Activated CD8-positive, alpha-beta T cell treated with anti-CD3 and anti-CD28 coated beads, Interleukin-2, amount 10 ng/mL, durations not matched to agents 7 days and 5 days (primary cell): ENCODE measurements at regions not wholly inside any gene's neighbourhood (a gene's known extent, or its start where the extent isn't known, plus 50 kb on each side); places are given as distances from the start of the nearest gene placed in this dataset.
"Not testable (repeated sequence)": the region's sequence is repeated elsewhere in the genome, so short reads cannot be mapped to it uniquely, and the experiment has no call there.

ENCODE experiments used
- ATAC-seq: fragments of 150-1000 bp; cut with Tn5 transposase; one replicate; pipeline ENCODE4 v1.10.0; 2021; ENCODE audit warnings: moderate library complexity
- CTCF ChIA-PET: fragments of 350-600 bp; sonication (Branson Sonifier 250); formaldehyde crosslinking; loops from one replicate; lab custom pipeline; 2021; ENCODE audit warnings: antibody characterized with exemption; lab: Charles Lee
- POLR2A ChIA-PET: fragments of 350-600 bp; sonication (Branson Sonifier 250); formaldehyde crosslinking; loops from one replicate; lab custom pipeline; 2021; ENCODE audit warnings: antibody characterized with exemption; lab: Charles Lee
- DNase-seq: peaks from one replicate; pipeline ENCODE4 v3.0.0-alpha.2; 2020
- H3K27ac Mint-ChIP-seq: one replicate; pipeline ENCODE4 v1.8.0; 2021; ENCODE audit warnings: mild to moderate bottlenecking, mixed read lengths
- H3K27me3 Mint-ChIP-seq: one replicate; pipeline ENCODE4 v1.8.0; 2021; ENCODE audit warnings: low read depth, mixed read lengths
- H3K36me3 Mint-ChIP-seq: one replicate; pipeline ENCODE4 v1.8.0; 2021; ENCODE audit warnings: low read depth, mixed read lengths
- H3K4me1 Mint-ChIP-seq: one replicate; pipeline ENCODE4 v1.8.0; 2021; ENCODE audit warnings: low read depth, mixed read lengths
- H3K4me3 Mint-ChIP-seq: one replicate; pipeline ENCODE4 v1.8.0; 2021; ENCODE audit warnings: mild to moderate bottlenecking, mixed read lengths
- H3K9me3 Mint-ChIP-seq: one replicate; pipeline ENCODE4 v1.8.0; 2022; ENCODE audit warnings: mixed read lengths; ENCODE audit not compliant: insufficient read depth

DNA sequence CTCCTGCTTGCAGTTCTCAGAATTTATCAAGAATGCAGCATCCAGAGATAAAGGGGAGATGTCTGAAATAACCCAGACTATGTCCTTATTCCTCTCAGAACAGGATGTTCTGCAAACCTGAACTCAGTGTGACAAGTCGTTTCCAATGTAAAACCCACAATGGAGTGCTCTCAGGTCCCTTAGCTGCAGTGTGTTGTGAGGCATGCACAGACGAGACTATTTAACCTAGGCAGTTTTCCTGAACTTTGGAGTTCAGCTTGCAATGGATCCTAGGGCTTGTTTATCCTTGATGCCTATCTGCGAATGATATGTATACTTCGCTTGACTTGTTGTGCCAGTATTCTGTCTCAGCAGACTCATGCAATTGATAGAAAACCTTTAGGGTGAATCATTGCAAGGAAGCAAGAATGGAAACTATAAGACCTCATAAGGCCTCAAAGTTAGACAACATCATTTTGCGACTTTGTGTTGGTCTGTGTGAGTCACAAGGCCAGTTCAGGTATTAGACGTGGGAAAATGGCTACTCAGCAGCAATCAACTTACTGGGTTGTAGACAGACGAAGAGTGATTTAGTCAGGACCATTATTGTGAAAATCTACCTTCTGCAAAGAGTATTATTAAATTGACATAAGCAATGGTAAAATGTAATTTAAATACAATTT is 2439.9 kb upstream of the PCDH20 start:
- POLR2A ChIA-PET: no interaction called here
- peaks cover 4% of the 10 kb centered on the region for H3K9me3 Mint-ChIP-seq
- CTCF ChIA-PET: no interaction called here
- H3K27ac Mint-ChIP-seq: no peak overlapping the region
- no peaks in the 10 kb centered on the region for H3K36me3 Mint-ChIP-seq
- no peaks in the 10 kb centered on the region for H3K4me1 Mint-ChIP-seq
- H3K4me3 Mint-ChIP-seq: no peak overlapping the region
- no peak for ATAC-seq
- H3K27me3 Mint-ChIP-seq: no peaks in the 10 kb centered on the region
- no peak for DNase-seq

- no peaks in the 10 kb centered on the region for H3K36me3 Mint-ChIP-seq
- ATAC-seq (no peak), DNase-seq (no peak)
- ChIA-PET POLR2A (no interaction called here), CTCF (no interaction called here)
- no peaks in the 10 kb centered on the region for H3K4me1 Mint-ChIP-seq
- H3K9me3 Mint-ChIP-seq: peaks cover 4% of the 10 kb centered on the region
- H3K27ac Mint-ChIP-seq: no peak overlapping the region
- no peaks in the 10 kb centered on the region for H3K27me3 Mint-ChIP-seq
- H3K4me3 Mint-ChIP-seq: no peak overlapping the region
Observed at GRCh38 chr13:63853816-63854215, 2438.2 kb upstream of the PCDH20 start.

DNA sequence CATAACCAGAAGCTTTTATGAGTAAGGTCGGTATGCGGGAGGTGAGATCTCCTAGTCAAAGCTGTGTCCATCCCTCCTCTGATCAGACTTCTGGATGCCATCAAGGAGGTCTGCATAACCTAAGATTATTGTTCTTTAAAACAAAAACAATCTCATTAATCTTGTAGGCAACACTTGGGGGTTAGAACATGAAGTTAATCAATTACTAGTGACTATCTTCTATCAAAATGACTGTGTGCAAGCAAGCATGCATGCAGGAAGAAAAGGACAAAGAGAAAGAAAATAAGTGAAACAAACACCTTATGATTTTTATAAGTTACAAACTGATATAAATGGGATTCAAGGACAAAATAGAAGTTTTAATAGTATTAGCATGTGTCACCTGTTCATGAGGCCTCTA is 2435.9 kb upstream of the PCDH20 start:
- ChIA-PET POLR2A (no interaction called here), CTCF (no interaction called here)
- H3K9me3 Mint-ChIP-seq: peaks cover 8% of the 10 kb centered on the region
- no peak overlapping the region for H3K4me3 Mint-ChIP-seq
- no peaks in the 10 kb centered on the region for H3K4me1 Mint-ChIP-seq
- H3K27ac Mint-ChIP-seq: no peak overlapping the region
- H3K27me3 Mint-ChIP-seq: no peaks in the 10 kb centered on the region
- DNase-seq (no peak), ATAC-seq (no peak)
- H3K36me3 Mint-ChIP-seq: no peaks in the 10 kb centered on the region

- Mint-ChIP-seq H3K36me3 (peaks cover 3% of the 10 kb centered on the region), H3K4me1 (no peaks in the 10 kb centered on the region), H3K9me3 (peaks cover 13% of the 10 kb centered on the region), H3K27ac (no peak overlapping the region), H3K4me3 (no peak overlapping the region), H3K27me3 (no peaks in the 10 kb centered on the region)
- CTCF ChIA-PET: no interaction called here
- POLR2A ChIA-PET: no interaction called here
- no peak for ATAC-seq
- DNase-seq: no peak
Observed at GRCh38 chr13:63843766-63844699, 2428.4 kb upstream of the PCDH20 start.

DNA sequence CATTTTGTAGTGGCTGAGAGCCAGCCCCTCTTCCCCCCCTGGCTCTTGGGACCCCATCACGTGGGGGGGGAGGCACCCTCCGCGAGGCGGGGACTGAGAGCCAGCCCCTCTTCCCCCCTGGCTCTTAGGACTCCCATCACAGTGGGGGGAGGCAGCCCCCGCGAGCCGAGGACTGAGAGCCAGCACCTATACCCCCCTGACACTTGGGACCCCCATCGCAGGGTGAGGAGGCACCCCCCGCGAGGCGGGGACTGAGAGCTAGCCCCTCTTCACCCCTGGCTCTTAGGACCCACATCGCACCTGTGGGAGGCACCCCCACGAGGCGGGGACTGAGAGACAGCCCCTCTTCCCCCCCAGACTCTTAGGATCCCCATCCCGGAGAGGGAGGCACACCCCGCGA is 2426.5 kb upstream of the PCDH20 start:
- peaks cover 11% of the 10 kb centered on the region for H3K9me3 Mint-ChIP-seq
- H3K36me3 Mint-ChIP-seq: peaks cover 3% of the 10 kb centered on the region
- H3K4me1 Mint-ChIP-seq: no peaks in the 10 kb centered on the region
- POLR2A ChIA-PET: interaction anchor here (0.5 kb wide), 1 partner anchor 580 kb away, joined by 3 read pairs; no protein-coding TSS in a partner anchor
- no peaks in the 10 kb centered on the region for H3K27me3 Mint-ChIP-seq
- CTCF ChIA-PET: no interaction called here
- no peak overlapping the region for H3K27ac Mint-ChIP-seq
- H3K4me3 Mint-ChIP-seq: no peak overlapping the region
- DNase-seq (no peak), ATAC-seq (no peak)

- CTCF ChIA-PET: no interaction called here
- POLR2A ChIA-PET: no interaction called here
- Mint-ChIP-seq H3K27me3 (no peaks in the 10 kb centered on the region), H3K4me1 (no peaks in the 10 kb centered on the region), H3K9me3 (peaks cover 6% of the 10 kb centered on the region), H3K36me3 (peaks cover 3% of the 10 kb centered on the region), H3K27ac (no peak overlapping the region), H3K4me3 (no peak overlapping the region)
- ATAC-seq (no peak), DNase-seq (no peak)
Observed at GRCh38 chr13:63840551-63841421, 2425.1 kb upstream of the PCDH20 start.

DNA sequence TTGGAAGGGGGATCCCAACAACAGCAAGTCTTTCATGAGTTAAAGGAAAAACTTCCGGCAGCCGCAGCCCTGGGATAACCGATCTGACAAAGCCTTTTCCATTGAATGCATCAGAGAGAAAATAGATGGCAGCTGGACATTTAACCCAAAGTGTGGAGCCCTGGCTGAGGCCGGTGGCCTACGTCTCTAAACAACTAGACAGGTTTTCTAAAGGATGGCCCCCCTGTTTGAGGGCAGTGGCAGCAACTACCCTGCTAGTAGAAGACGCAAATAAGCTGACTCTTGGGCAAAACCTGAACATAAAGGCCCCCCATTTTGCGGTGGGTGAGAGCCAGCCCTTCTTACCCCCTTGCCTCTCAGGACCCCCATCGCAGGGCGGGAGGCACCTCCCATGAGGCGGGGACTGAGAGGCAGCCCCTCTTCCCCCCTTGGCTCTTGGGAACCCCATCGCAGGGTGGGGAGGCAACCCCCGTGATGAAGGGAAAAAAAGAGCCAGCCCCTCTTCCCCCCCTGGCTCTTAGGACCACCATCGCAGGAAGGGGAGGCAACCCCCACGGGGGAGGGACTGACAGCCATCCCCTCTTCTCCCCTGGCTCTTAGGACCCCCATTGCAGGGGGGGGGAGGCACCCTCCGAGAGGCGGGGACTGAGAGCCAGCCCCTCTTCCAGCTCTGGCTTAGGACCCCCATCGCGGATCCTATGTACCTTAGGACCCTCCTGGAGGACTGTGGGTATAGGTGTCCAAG is 2422.9 kb upstream of the PCDH20 start:
- DNase-seq (no peak), ATAC-seq (no peak)
- Mint-ChIP-seq H3K4me3 (no peak overlapping the region), H3K36me3 (peaks cover 3% of the 10 kb centered on the region), H3K9me3 (peaks cover 6% of the 10 kb centered on the region), H3K4me1 (no peaks in the 10 kb centered on the region), H3K27me3 (no peaks in the 10 kb centered on the region), H3K27ac (no peak overlapping the region)
- ChIA-PET CTCF (no interaction called here), POLR2A (no interaction called here)

DNA sequence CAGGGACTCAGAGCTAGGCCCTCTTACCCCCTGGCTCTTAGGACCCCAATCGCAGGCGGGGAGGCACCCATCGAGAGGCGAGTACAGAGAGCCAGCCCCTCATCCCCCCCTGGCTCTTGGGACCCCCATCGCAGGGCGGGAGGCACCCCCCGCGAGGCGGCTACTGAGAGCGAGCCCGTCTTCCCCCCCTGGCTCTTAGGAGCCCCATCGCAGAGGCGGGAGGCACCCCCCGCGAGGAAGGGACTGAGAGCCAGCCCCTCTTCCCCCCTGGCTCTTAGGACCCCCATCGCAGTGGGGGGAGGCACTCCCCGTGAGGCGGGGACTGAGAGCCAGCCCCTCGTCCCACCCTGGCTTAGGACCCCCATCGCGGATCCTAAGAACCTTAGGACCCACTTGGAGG is 2422.1 kb upstream of the PCDH20 start:
- H3K27me3 Mint-ChIP-seq, H3K4me3 Mint-ChIP-seq, POLR2A ChIA-PET, H3K4me1 Mint-ChIP-seq, H3K36me3 Mint-ChIP-seq, H3K27ac Mint-ChIP-seq, H3K9me3 Mint-ChIP-seq, ATAC-seq, CTCF ChIA-PET, DNase-seq: not testable (repeated sequence)

GRCh38 chr13:63829609-63830008 is 2414.0 kb upstream of the PCDH20 start:
- POLR2A ChIA-PET, H3K9me3 Mint-ChIP-seq, H3K4me3 Mint-ChIP-seq, H3K4me1 Mint-ChIP-seq, ATAC-seq, CTCF ChIA-PET, H3K36me3 Mint-ChIP-seq, DNase-seq, H3K27ac Mint-ChIP-seq, H3K27me3 Mint-ChIP-seq: not testable (repeated sequence)

- ATAC-seq, CTCF ChIA-PET, H3K9me3 Mint-ChIP-seq, DNase-seq, H3K4me1 Mint-ChIP-seq, POLR2A ChIA-PET, H3K27me3 Mint-ChIP-seq, H3K36me3 Mint-ChIP-seq, H3K27ac Mint-ChIP-seq, H3K4me3 Mint-ChIP-seq: not testable (repeated sequence)
Observed at GRCh38 chr13:63821785-63822184, 2406.1 kb upstream of the PCDH20 start.

DNA sequence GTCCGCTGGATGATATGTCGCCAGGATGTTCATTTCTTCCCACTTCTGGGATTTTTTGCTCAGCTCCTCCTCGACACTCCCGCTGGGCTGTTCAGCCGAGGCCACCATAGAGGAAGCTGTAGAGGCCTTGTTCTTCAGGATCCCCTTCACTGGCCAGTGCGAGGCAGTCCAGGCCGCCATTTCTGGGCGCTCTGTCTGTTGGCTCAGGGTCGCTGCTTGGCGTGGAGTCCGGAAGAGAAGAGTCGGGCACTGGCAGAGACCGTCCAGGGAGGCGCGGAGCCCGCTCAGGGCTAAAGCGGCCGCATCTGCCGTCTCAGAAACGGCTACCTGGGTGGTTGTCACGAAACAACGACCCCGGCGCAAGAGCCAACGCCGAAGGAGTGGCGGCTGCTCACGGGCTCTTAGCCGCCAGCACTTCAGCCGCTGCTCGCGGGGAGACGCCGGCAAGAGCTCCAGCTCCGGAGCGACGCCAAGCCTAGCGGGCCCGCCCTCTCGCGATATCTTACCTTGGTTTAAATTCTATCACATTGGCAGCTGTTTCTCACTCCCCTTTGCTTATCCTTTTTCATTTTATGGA is 2395.9 kb upstream of the PCDH20 start:
- H3K27ac Mint-ChIP-seq, ATAC-seq, H3K4me1 Mint-ChIP-seq, DNase-seq, H3K27me3 Mint-ChIP-seq, CTCF ChIA-PET, POLR2A ChIA-PET, H3K36me3 Mint-ChIP-seq, H3K9me3 Mint-ChIP-seq, H3K4me3 Mint-ChIP-seq: not testable (repeated sequence)
